ENCODE measurements at regions not wholly inside any gene's neighbourhood (a gene's known extent, or its start where the extent isn't known, plus 50 kb on each side); places are given as distances from the start of the nearest gene placed in this dataset.

DNA sequence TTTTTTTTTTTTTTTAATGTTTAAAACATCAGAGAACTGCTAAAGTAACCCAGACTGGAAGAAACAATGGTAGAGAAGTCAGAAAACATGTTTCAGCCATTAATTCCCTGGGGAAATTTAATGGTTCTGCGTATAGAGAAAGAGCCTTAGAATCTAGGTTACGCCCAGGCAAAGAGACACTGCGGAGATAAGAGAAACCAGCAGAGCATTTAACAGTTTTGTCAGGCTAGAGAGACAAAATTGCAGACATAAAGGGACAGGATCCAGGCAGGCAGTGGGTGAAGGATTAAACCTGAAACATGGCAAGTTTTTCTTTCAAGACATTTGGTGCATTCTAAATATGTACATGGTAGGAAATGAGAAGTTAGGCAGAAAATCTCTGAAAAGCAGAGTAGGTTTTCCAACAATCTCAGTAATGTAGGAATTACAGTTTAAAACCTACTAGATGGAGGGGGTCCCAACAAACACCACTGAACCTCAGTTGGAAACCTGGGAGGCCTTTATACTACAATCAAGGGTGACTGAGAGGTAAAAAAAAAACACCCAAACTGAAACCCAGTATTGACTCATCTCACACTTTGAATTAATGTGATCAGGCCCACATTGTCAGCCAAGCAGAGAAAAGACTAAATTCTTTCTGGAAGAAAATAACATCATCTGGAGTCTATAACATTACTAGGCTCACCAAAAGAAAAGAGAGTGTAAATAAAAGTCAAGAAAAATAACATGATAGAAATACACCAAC, 254.2 kb upstream of the NWD2 start:
- POLR2A ChIA-PET: no interaction called here
- H3K27ac Mint-ChIP-seq: no peak overlapping the region
- no peaks in the 10 kb centered on the region for H3K36me3 Mint-ChIP-seq
- intact Hi-C loops (cut with micrococcal nuclease): no loop called here
- no peaks in the 10 kb centered on the region for H3K27me3 Mint-ChIP-seq
- no peak for DNase-seq
- H3K4me3 Mint-ChIP-seq: no peak overlapping the region
- CTCF ChIA-PET: no interaction called here
- H3K9me3 Mint-ChIP-seq: peaks cover 5% of the 10 kb centered on the region
- no peaks in the 10 kb centered on the region for H3K4me1 Mint-ChIP-seq (ENCODE audit: low read depth)

GRCh38 chr4:36997727-36998126, 246.8 kb upstream of the NWD2 start:
- Mint-ChIP-seq H3K9me3 (no peaks in the 10 kb centered on the region), H3K27me3 (no peaks in the 10 kb centered on the region), H3K4me1 (ENCODE audit: low read depth) (no peaks in the 10 kb centered on the region), H3K27ac (no peak overlapping the region), H3K36me3 (no peaks in the 10 kb centered on the region), H3K4me3 (no peak overlapping the region)
- no peak for DNase-seq
- intact Hi-C loops (cut with micrococcal nuclease): no loop called here
- CTCF ChIA-PET: no interaction called here
- POLR2A ChIA-PET: no interaction called here

- ChIA-PET POLR2A (no interaction called here), CTCF (no interaction called here)
- Mint-ChIP-seq H3K4me3 (no peak overlapping the region), H3K4me1 (ENCODE audit: low read depth) (no peaks in the 10 kb centered on the region), H3K27ac (no peak overlapping the region), H3K27me3 (no peaks in the 10 kb centered on the region), H3K9me3 (no peaks in the 10 kb centered on the region), H3K36me3 (no peaks in the 10 kb centered on the region)
- intact Hi-C loops (cut with micrococcal nuclease): no loop called here
- DNase-seq: no peak
Measured at GRCh38 chr4:37000281-37000680, 244.3 kb upstream of the NWD2 start.

GRCh38 chr4:37001688-37002436, 242.7 kb upstream of the NWD2 start:
- Mint-ChIP-seq H3K4me3 (no peak overlapping the region), H3K27me3 (no peaks in the 10 kb centered on the region), H3K36me3 (no peaks in the 10 kb centered on the region), H3K9me3 (peaks cover 3% of the 10 kb centered on the region), H3K27ac (no peak overlapping the region), H3K4me1 (ENCODE audit: low read depth) (no peaks in the 10 kb centered on the region)
- intact Hi-C loops (cut with micrococcal nuclease): no loop called here
- ChIA-PET CTCF (no interaction called here), POLR2A (no interaction called here)
- DNase-seq: no peak

DNA sequence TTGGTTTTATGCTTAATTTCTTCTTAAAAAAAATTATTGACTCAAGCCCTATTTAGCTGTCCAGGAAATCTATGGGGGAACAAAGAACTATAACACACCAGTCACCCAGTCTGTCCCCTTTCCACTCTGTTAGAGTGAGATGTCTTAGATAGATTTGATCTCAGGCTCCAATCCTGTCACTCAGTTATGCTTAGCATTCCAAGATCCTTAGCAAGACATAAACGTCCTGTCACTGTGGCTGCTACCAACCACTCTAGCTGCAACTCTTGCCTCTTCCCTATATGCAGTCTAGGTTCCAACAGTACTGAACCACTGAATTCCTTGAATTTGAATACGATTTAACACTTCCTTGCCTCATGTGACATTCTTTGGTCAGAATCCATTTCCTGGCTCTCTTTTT, 241.9 kb upstream of the NWD2 start:
- H3K4me1 Mint-ChIP-seq (ENCODE audit: low read depth): no peaks in the 10 kb centered on the region
- no peak for DNase-seq
- CTCF ChIA-PET: no interaction called here
- peaks cover 3% of the 10 kb centered on the region for H3K9me3 Mint-ChIP-seq
- POLR2A ChIA-PET: no interaction called here
- no peaks in the 10 kb centered on the region for H3K27me3 Mint-ChIP-seq
- no peaks in the 10 kb centered on the region for H3K36me3 Mint-ChIP-seq
- intact Hi-C loops (cut with micrococcal nuclease): no loop called here
- no peak overlapping the region for H3K27ac Mint-ChIP-seq
- H3K4me3 Mint-ChIP-seq: no peak overlapping the region

GRCh38 chr4:37008199-37008598, 236.3 kb upstream of the NWD2 start:
- intact Hi-C loops (cut with micrococcal nuclease): no loop called here

GRCh38 chr4:37014584-37014983, 230.0 kb upstream of the NWD2 start:
- H3K4me1 Mint-ChIP-seq (ENCODE audit: low read depth): no peaks in the 10 kb centered on the region

More at GRCh38 chr4:37008199-37008598, 236.3 kb upstream of the NWD2 start:
- no peak for DNase-seq
- ChIA-PET POLR2A (no interaction called here), CTCF (no interaction called here)
- Mint-ChIP-seq H3K4me3 (no peak overlapping the region), H3K27me3 (no peaks in the 10 kb centered on the region), H3K36me3 (no peaks in the 10 kb centered on the region), H3K9me3 (peaks cover 8% of the 10 kb centered on the region), H3K4me1 (ENCODE audit: low read depth) (no peaks in the 10 kb centered on the region), H3K27ac (no peak overlapping the region)

GRCh38 chr4:37015391-37015790, 229.2 kb upstream of the NWD2 start:
- Mint-ChIP-seq H3K9me3 (peaks cover 4% of the 10 kb centered on the region), H3K27me3 (no peaks in the 10 kb centered on the region), H3K27ac (no peak overlapping the region), H3K4me3 (no peak overlapping the region), H3K36me3 (no peaks in the 10 kb centered on the region), H3K4me1 (ENCODE audit: low read depth) (no peaks in the 10 kb centered on the region)
- intact Hi-C loops (cut with micrococcal nuclease): no loop called here
- no peak for DNase-seq
- POLR2A ChIA-PET: no interaction called here
- CTCF ChIA-PET: no interaction called here

More at GRCh38 chr4:37014584-37014983, 230.0 kb upstream of the NWD2 start:
- ChIA-PET POLR2A (no interaction called here), CTCF (no interaction called here)
- no peak for DNase-seq
- Mint-ChIP-seq H3K27me3 (no peaks in the 10 kb centered on the region), H3K4me3 (no peak overlapping the region), H3K36me3 (no peaks in the 10 kb centered on the region), H3K9me3 (peaks cover 4% of the 10 kb centered on the region), H3K27ac (no peak overlapping the region)
- intact Hi-C loops (cut with micrococcal nuclease): no loop called here

- no peaks in the 10 kb centered on the region for H3K9me3 Mint-ChIP-seq
- H3K27me3 Mint-ChIP-seq: no peaks in the 10 kb centered on the region
- no peak overlapping the region for H3K27ac Mint-ChIP-seq
- H3K4me1 Mint-ChIP-seq (ENCODE audit: low read depth): no peaks in the 10 kb centered on the region
- intact Hi-C loops (cut with micrococcal nuclease): no loop called here
- H3K4me3 Mint-ChIP-seq: no peak overlapping the region
- ChIA-PET CTCF (no interaction called here), POLR2A (no interaction called here)
- H3K36me3 Mint-ChIP-seq: no peaks in the 10 kb centered on the region
- no peak for DNase-seq
Measured at GRCh38 chr4:37023504-37023903, 221.0 kb upstream of the NWD2 start.

GRCh38 chr4:37023996-37024395, 220.5 kb upstream of the NWD2 start:
- no peak for DNase-seq
- H3K9me3 Mint-ChIP-seq: no peaks in the 10 kb centered on the region
- ChIA-PET POLR2A (no interaction called here), CTCF (no interaction called here)
- no peaks in the 10 kb centered on the region for H3K36me3 Mint-ChIP-seq
- no peaks in the 10 kb centered on the region for H3K4me1 Mint-ChIP-seq (ENCODE audit: low read depth)
- H3K4me3 Mint-ChIP-seq: no peak overlapping the region
- intact Hi-C loops (cut with micrococcal nuclease): no loop called here
- H3K27ac Mint-ChIP-seq: no peak overlapping the region
- H3K27me3 Mint-ChIP-seq: no peaks in the 10 kb centered on the region

DNA sequence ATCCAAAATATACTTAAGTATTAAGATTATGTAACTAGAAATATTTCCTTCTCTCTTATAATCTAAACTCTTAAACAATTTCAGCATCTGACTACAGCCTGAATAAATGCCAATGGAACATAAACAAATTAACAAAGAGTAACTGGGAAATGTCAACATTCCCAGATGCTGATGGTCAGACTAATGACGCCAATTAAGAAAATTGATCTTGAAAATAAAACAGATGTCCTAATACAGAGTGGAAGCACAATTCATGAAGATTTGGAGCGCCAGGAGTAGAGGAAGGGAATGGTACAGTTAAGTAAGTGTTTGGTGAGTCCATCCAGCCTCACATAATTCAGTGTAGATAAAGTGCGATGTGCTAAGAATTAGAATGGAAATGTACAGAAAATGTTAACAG, 203.7 kb upstream of the NWD2 start:
- H3K27me3 Mint-ChIP-seq: no peaks in the 10 kb centered on the region
- POLR2A ChIA-PET: no interaction called here
- CTCF ChIA-PET: no interaction called here
- H3K9me3 Mint-ChIP-seq: no peaks in the 10 kb centered on the region
- intact Hi-C loops (cut with micrococcal nuclease): no loop called here
- no peaks in the 10 kb centered on the region for H3K36me3 Mint-ChIP-seq
- no peak overlapping the region for H3K27ac Mint-ChIP-seq
- DNase-seq: no peak
- no peak overlapping the region for H3K4me3 Mint-ChIP-seq
- H3K4me1 Mint-ChIP-seq (ENCODE audit: low read depth): no peaks in the 10 kb centered on the region

GRCh38 chr4:37043342-37043741, 201.2 kb upstream of the NWD2 start:
- intact Hi-C loops (cut with micrococcal nuclease): no loop called here
- Mint-ChIP-seq H3K36me3 (no peaks in the 10 kb centered on the region), H3K4me1 (ENCODE audit: low read depth) (no peaks in the 10 kb centered on the region), H3K4me3 (no peak overlapping the region), H3K27ac (no peak overlapping the region), H3K27me3 (no peaks in the 10 kb centered on the region), H3K9me3 (no peaks in the 10 kb centered on the region)
- POLR2A ChIA-PET: no interaction called here
- CTCF ChIA-PET: no interaction called here
- no peak for DNase-seq

DNA sequence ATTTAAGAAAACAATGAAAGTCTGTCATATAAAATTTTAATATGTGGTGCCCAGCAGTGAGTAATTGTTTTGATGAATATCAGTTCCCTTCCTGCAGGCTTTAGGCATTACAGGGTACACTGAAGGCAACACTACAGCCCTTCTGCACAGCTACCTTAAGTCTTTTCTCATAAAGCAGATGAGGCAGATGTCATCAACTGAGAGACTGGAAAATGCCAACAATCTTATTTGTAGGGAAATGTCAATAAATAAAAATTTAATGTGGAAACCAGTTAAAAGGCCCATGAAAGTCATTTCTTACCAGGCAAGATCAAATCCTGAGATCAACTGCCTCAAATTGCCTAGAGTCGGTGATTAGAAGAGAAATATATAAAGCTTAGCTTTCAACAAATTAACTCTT, 193.4 kb upstream of the NWD2 start:
- H3K27ac Mint-ChIP-seq: no peak overlapping the region
- DNase-seq: no peak
- intact Hi-C loops (cut with micrococcal nuclease): no loop called here

More for the DNA sequence above, 193.4 kb upstream of the NWD2 start:
- H3K27me3 Mint-ChIP-seq: no peaks in the 10 kb centered on the region
- H3K4me3 Mint-ChIP-seq: no peak overlapping the region
- H3K36me3 Mint-ChIP-seq: no peaks in the 10 kb centered on the region
- H3K4me1 Mint-ChIP-seq (ENCODE audit: low read depth): no peaks in the 10 kb centered on the region
- ChIA-PET CTCF (interaction anchor here (0.8 kb wide), 1 partner anchor 40 kb away, joined by 3 read pairs; no protein-coding TSS in a partner anchor), POLR2A (no interaction called here)
- H3K9me3 Mint-ChIP-seq: no peaks in the 10 kb centered on the region

Measured in activated CD4-positive, alpha-beta memory T cell treated with anti-CD3 and anti-CD28 coated beads for 36 hours (primary cell).